ENCODE measurements at regions not wholly inside any gene's neighbourhood (a gene's known extent, or its start where the extent isn't known, plus 50 kb on each side); places are given as distances from the start of the nearest gene placed in this dataset.

GRCh38 chr2:11944311-11944710 lies 197.9 kb downstream of the LPIN1 start:
- TF ChIP-seq POLR2A (IDR thresholded peaks at IDR 0.05) (no peak), CTCF (IDR thresholded peaks at IDR 0.05) (no peak), EP300 (IDR thresholded peaks at IDR 0.05) (no peak), POLR2AphosphoS5 (IDR thresholded peaks at IDR 0.05) (no peak)
